ENCODE measurements at regions not wholly inside any gene's neighbourhood (a gene's known extent, or its start where the extent isn't known, plus 50 kb on each side); places are given as distances from the start of the nearest gene placed in this dataset.

DNA sequence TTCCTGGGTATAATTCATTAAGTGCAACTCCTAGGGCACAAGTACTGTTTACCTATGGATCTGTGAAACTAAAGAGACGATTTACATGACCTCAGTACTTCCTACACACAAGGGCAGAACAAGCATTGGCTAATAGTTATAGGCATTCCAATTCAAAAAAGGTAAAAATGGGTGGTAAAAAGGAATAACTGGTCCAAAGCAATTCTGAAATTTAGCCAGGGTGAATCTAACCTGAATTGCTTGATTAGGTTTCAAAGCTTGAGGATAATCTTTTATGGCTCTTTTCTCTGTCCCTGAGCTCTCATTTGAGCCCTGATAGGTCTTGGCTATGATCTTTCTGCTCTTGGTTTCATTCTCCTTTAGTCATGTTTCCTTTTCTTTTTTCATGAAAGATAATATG, 52.3 kb upstream of the CALCR start:
- DNase-seq (ENCODE audit: low spot score), result no peak
- Histone ChIP-seq H3K27ac (no peak overlapping the region), H3K4me3 (no peak overlapping the region)
- TF ChIP-seq, protein P1, sequence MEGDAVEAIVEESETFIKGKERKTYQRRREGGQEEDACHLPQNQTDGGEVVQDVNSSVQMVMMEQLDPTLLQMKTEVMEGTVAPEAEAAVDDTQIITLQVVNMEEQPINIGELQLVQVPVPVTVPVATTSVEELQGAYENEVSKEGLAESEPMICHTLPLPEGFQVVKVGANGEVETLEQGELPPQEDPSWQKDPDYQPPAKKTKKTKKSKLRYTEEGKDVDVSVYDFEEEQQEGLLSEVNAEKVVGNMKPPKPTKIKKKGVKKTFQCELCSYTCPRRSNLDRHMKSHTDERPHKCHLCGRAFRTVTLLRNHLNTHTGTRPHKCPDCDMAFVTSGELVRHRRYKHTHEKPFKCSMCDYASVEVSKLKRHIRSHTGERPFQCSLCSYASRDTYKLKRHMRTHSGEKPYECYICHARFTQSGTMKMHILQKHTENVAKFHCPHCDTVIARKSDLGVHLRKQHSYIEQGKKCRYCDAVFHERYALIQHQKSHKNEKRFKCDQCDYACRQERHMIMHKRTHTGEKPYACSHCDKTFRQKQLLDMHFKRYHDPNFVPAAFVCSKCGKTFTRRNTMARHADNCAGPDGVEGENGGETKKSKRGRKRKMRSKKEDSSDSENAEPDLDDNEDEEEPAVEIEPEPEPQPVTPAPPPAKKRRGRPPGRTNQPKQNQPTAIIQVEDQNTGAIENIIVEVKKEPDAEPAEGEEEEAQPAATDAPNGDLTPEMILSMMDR (IDR thresholded peaks at IDR 0.05), result no peak
